ENCODE measurements at regions not wholly inside any gene's neighbourhood (a gene's known extent, or its start where the extent isn't known, plus 50 kb on each side); places are given as distances from the start of the nearest gene placed in this dataset.

DNA sequence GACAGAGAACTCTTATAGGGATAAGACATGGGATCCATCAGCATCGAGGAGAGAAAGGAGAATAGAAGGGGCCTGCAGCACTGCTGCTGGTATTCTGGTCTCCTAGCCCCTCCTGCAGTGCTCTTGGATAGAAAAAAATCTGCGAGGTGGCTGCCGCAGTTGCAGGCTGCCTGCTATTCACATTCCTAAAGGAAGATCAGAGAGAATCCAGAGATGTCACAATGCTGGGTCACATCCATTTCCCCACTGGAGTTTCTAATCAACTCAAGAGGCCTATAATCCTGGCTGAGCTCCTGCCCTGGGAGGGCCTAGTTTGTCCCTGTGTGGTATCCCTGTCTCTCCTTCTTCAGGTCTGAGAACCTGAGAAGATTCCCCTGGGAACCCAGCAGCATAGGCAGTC, 357.8 kb downstream of the MAFB start:
- H2AFZ ChIP-seq (ENCODE audit: low read length): no peak overlapping the region
- H4K20me1 ChIP-seq (replicated peaks in 1 of 2; ENCODE audit: control insufficient read depth in 1 of 2, insufficient read depth in 2 of 2, low read length in 2 of 2): no peaks in the 10 kb centered on the region
- no peak overlapping the region for H3K4me2 ChIP-seq (ENCODE audit: insufficient read depth in 1 of 2, low read depth in 2 of 2, low read length in 2 of 2)
- 96% methylated on average over 3 of the region's 3 CpGs; no CpG with 5 or more reads in 1 of the 2 experiments for WGBS, 2 experiments (ENCODE audit: extremely low coverage in 1 of 2, insufficient coverage in 1 of 2, insufficient read length in 1 of 2, insufficient replicate concordance in 2 of 2, low coverage in 1 of 2, low lambda C conversion rate in 2 of 2, missing lambda C conversion rate in 1 of 2)
- FAIRE-seq: no peak
- no peak overlapping the region for H2BK12ac ChIP-seq (ENCODE audit: low read depth, low read length)
- H2BK15ac ChIP-seq (ENCODE audit: low read length): no peak overlapping the region
- H3K14ac ChIP-seq (ENCODE audit: insufficient read length): no peak overlapping the region
- no peak overlapping the region for H3K56ac ChIP-seq (replicated peaks; ENCODE audit: insufficient read length, low read depth, low read length)
- H2AK5ac ChIP-seq (ENCODE audit: low read depth, low read length): no peak overlapping the region
- H2BK5ac ChIP-seq (ENCODE audit: low read depth, low read length): no peak overlapping the region
- no peak overlapping the region for H4K91ac ChIP-seq (replicated peaks; ENCODE audit: insufficient read length, low read length)
- no peak overlapping the region for H3K23ac ChIP-seq (ENCODE audit: insufficient read length)
- no peaks in the 10 kb centered on the region for H3K23me2 ChIP-seq (ENCODE audit: low read depth, low read length)
- no peak overlapping the region for H3K4ac ChIP-seq (replicated peaks; ENCODE audit: insufficient read length, low read depth, low read length)
- no peaks in the 10 kb centered on the region for H3K27me3 ChIP-seq (replicated peaks in 1 of 4; ENCODE audit: control insufficient read depth in 3 of 4, extremely low read depth in 1 of 4, insufficient read depth in 3 of 4, low read length in 3 of 4)
- TF ChIP-seq CREB1 (IDR thresholded peaks at IDR 0.05): no peak
- no peak for TF ChIP-seq SIX5 (IDR thresholded peaks at IDR 0.05; ENCODE audit: low read depth, low read length)
- no peak for TF ChIP-seq POU5F1 (IDR thresholded peaks at IDR 0.05; ENCODE audit: low read depth, low read length)
- no peak for TF ChIP-seq MAFK (IDR thresholded peaks at IDR 0.05; ENCODE audit: low read depth, low read length)
- TF ChIP-seq CBX8 (IDR thresholded peaks at IDR 0.05; ENCODE audit: borderline replicate concordance, low read depth, low read length): no peak
- no peak for TF ChIP-seq BRCA1 (IDR thresholded peaks at IDR 0.05; ENCODE audit: low read depth, low read length)
- no peak for TF ChIP-seq ASH2L (IDR thresholded peaks at IDR 0.05; ENCODE audit: low read length)
- no peak for TF ChIP-seq ZNF274 (IDR thresholded peaks at IDR 0.05; ENCODE audit: borderline replicate concordance, extremely low read depth, low read length)
- no peak for TF ChIP-seq RNF2 (IDR thresholded peaks at IDR 0.05; ENCODE audit: borderline replicate concordance, low read depth, low read length, missing control alignments, poor library complexity, severe bottlenecking)
- no peak for TF ChIP-seq CEBPB (IDR thresholded peaks at IDR 0.05; ENCODE audit: low read depth, low read length)
- H2BK20ac ChIP-seq (ENCODE audit: low read length): no peak overlapping the region
- no peak overlapping the region for H3K18ac ChIP-seq (ENCODE audit: extremely low read depth, low read length)
- H3K4me3 ChIP-seq (ENCODE audit: extremely low read depth in 1 of 4, insufficient read depth in 2 of 4, low read depth in 3 of 4, low read length in 4 of 4): no peak overlapping the region
- H3K27ac ChIP-seq (ENCODE audit: low read depth, low read length): no peak overlapping the region
- H3K9ac ChIP-seq (replicated peaks in 1 of 4; ENCODE audit: extremely low read depth in 1 of 4, low read depth in 3 of 4, low read length in 3 of 4): no peak overlapping the region
- H3K9me3 ChIP-seq (ENCODE audit: insufficient read depth in 2 of 2, low read depth in 1 of 2, low read length in 1 of 2): no peaks in the 10 kb centered on the region
- no peak overlapping the region for H4K5ac ChIP-seq (ENCODE audit: insufficient read length, low read depth, low read length)
- ChIA-PET CTCF (ENCODE audit: partially characterized antibody) (interaction anchor here (1.2 kb wide), 1 partner anchor 26 kb away, joined by 3 read pairs; no protein-coding TSS in a partner anchor), POLR2A (ENCODE audit: partially characterized antibody) (no interaction called here)
- no peaks in the 10 kb centered on the region for H3K79me1 ChIP-seq (ENCODE audit: low read depth, low read length)
- no peak overlapping the region for H2BK120ac ChIP-seq (replicated peaks; ENCODE audit: low read depth, low read length)
- no peaks in the 10 kb centered on the region for H3K79me2 ChIP-seq (ENCODE audit: control insufficient read depth in 1 of 2, insufficient read depth in 2 of 2, low read length in 2 of 2)
- H3K36me3 ChIP-seq (ENCODE audit: control insufficient read depth in 2 of 4, insufficient read depth in 4 of 4, low read length in 3 of 4): no peaks in the 10 kb centered on the region
- H3K4me1 ChIP-seq (replicated peaks in 1 of 4; ENCODE audit: control insufficient read depth in 3 of 4, insufficient read depth in 4 of 4, low read length in 3 of 4): no peaks in the 10 kb centered on the region
- H4K8ac ChIP-seq (ENCODE audit: extremely low read depth, insufficient read depth, low read length): no peak overlapping the region
- no peak for DNase-seq (ENCODE audit: low read depth in 1 of 2, low spot score in 2 of 2)
